K562 (cell line): ENCODE measurements at regions not wholly inside any gene's neighbourhood (a gene's known extent, or its start where the extent isn't known, plus 50 kb on each side); places are given as distances from the start of the nearest gene placed in this dataset.
A peak's percentile ranks its signal among the peaks of the same experiment; 100 is the strongest.

ENCODE experiments used
- ADNP ChIP-seq: fragments of 200-800 bp; sonication (Bioruptor generic); IDR thresholded peaks from 2 replicates; pipeline ENCODE4 v1.6.1; 2016; ENCODE audit warnings: missing genetic modification characterization, missing compliant biosample characterization
- CCNT2 ChIP-seq: IDR thresholded peaks from 2 replicates; pipeline ENCODE4 v1.6.1; 2011; ENCODE audit warnings: borderline replicate concordance, low read depth, mild to moderate bottlenecking, moderate library complexity, mixed read lengths, low read length; ENCODE audit not compliant: insufficient read length; ENCODE audit errors: extremely low read depth
- EWSR1 ChIP-seq: fragments of 450-650 bp; IDR thresholded peaks from 2 replicates; pipeline ENCODE4 v1.6.1; 2018; ENCODE audit warnings: borderline replicate concordance, mild to moderate bottlenecking, low read depth, moderate library complexity; ENCODE audit not compliant: partially characterized antibody
- FOXJ3 ChIP-seq: sonication (generic); formaldehyde crosslinking; IDR thresholded peaks from 2 replicates; pipeline ENCODE4 v1.4.0; 2020; ENCODE audit warnings: mild to moderate bottlenecking, missing genetic modification reagents
- FUS ChIP-seq: fragments of 200-400 bp; formaldehyde crosslinking; optimal IDR thresholded peaks from 2 replicates; pipeline ENCODE3; 2017; ENCODE audit warnings: low read depth, low read length
- JUNB ChIP-seq: fragments of 450-650 bp; formaldehyde crosslinking; conservative IDR thresholded peaks from 2 replicates; pipeline ENCODE4 v1.4.0; 2020; ENCODE audit warnings: mild to moderate bottlenecking
- KAT2B ChIP-seq: IDR thresholded peaks from one replicate; pipeline ENCODE4 v1.6.1; 2012; ENCODE audit warnings: low read depth, mild to moderate bottlenecking, control low read depth, inconsistent platforms, low read length, moderate library complexity
- KLF6 ChIP-seq: fragments of 250-450 bp; sonication (Bioruptor Pico); IDR thresholded peaks from 2 replicates; pipeline ENCODE4 v1.4.0; 2020; ENCODE audit warnings: mild to moderate bottlenecking, moderate library complexity, borderline replicate concordance
- MAFG ChIP-seq: fragments of 450-650 bp; conservative IDR thresholded peaks from 2 replicates; pipeline ENCODE4 v1.6.1; 2016; ENCODE audit warnings: missing genetic modification characterization, missing compliant biosample characterization
- MTA3 ChIP-seq: fragments of 450-650 bp; formaldehyde crosslinking; IDR thresholded peaks from 2 replicates; pipeline ENCODE4 v1.6.1; 2017; ENCODE audit warnings: mild to moderate bottlenecking, borderline replicate concordance
- MYNN ChIP-seq, 2 experiments: sonication (generic); formaldehyde crosslinking in 1 of 2; IDR thresholded peaks; 2 replicates each; pipeline versions ENCODE4 v1.5.0 to v1.6.1; 2016 to 2020; ENCODE audit warnings: antibody characterized with exemption in 1 of 2, missing genetic modification reagents in 1 of 2
- NONO ChIP-seq, 2 experiments: fragments of 200-400 bp in 1 of 2; fragments of 450-650 bp in 1 of 2; formaldehyde crosslinking in 1 of 2; IDR thresholded peaks; 2 replicates each; pipeline ENCODE4 v1.6.1; 2017; ENCODE audit warnings: low read depth in 2 of 2, mild to moderate bottlenecking in 2 of 2, moderate library complexity in 2 of 2, low read length in 1 of 2
- NR3C1 ChIP-seq: sonication (generic); formaldehyde crosslinking; IDR thresholded peaks from 2 replicates; pipeline ENCODE4 v1.8.1; 2022; ENCODE audit warnings: missing genetic modification reagents
- SP1 ChIP-seq: sonication (generic); formaldehyde crosslinking; IDR thresholded peaks from 2 replicates; pipeline ENCODE4 v1.8.1; 2022; ENCODE audit warnings: mild to moderate bottlenecking, missing genetic modification reagents
- TCF7L2 ChIP-seq: fragments of 150-350 bp; IDR thresholded peaks from 2 replicates; pipeline ENCODE4 v1.6.1; 2016; ENCODE audit warnings: low read depth, mild to moderate bottlenecking, low read length, moderate library complexity
- ZNF23 ChIP-seq: fragments of 250-450 bp; sonication (Bioruptor Pico); IDR thresholded peaks from 2 replicates; pipeline ENCODE4 v1.4.0; 2020; ENCODE audit warnings: mild to moderate bottlenecking
- ZNF274 ChIP-seq: IDR thresholded peaks from 2 replicates; pipeline ENCODE4 v1.6.1; 2011; ENCODE audit warnings: low read depth, mild to moderate bottlenecking, low read length, moderate library complexity, borderline replicate concordance
- ZNF445 ChIP-seq: fragments of 250-450 bp; sonication (Bioruptor Pico); IDR thresholded peaks from 2 replicates; pipeline ENCODE4 v1.4.0; 2020; ENCODE audit warnings: low read depth, mild to moderate bottlenecking, moderate library complexity
- TF ChIP-seq, protein P1 (sequence below): fragments of 250-450 bp; sonication (Bioruptor Pico); IDR thresholded peaks from 2 replicates; pipeline ENCODE4 v1.8.0; 2021; ENCODE audit warnings: moderate library complexity, mild to moderate bottlenecking, inconsistent platforms
- TF ChIP-seq, protein P2 (sequence below): sonication (generic); formaldehyde crosslinking; IDR thresholded peaks from 2 replicates; pipeline ENCODE4 v1.8.1; 2023; ENCODE audit warnings: mild to moderate bottlenecking, missing genetic modification reagents
- TF ChIP-seq, protein P3 (sequence below): sonication (generic); formaldehyde crosslinking; IDR thresholded peaks from 2 replicates; pipeline ENCODE4 v1.8.0; 2022; ENCODE audit warnings: mild to moderate bottlenecking, missing genetic modification reagents
- TF ChIP-seq, protein P4 (sequence below): fragments of 200-400 bp; formaldehyde crosslinking; IDR thresholded peaks from 2 replicates; pipeline ENCODE4 v1.6.1; 2017; ENCODE audit warnings: mild to moderate bottlenecking, low read depth, low read length, moderate library complexity

DNA sequence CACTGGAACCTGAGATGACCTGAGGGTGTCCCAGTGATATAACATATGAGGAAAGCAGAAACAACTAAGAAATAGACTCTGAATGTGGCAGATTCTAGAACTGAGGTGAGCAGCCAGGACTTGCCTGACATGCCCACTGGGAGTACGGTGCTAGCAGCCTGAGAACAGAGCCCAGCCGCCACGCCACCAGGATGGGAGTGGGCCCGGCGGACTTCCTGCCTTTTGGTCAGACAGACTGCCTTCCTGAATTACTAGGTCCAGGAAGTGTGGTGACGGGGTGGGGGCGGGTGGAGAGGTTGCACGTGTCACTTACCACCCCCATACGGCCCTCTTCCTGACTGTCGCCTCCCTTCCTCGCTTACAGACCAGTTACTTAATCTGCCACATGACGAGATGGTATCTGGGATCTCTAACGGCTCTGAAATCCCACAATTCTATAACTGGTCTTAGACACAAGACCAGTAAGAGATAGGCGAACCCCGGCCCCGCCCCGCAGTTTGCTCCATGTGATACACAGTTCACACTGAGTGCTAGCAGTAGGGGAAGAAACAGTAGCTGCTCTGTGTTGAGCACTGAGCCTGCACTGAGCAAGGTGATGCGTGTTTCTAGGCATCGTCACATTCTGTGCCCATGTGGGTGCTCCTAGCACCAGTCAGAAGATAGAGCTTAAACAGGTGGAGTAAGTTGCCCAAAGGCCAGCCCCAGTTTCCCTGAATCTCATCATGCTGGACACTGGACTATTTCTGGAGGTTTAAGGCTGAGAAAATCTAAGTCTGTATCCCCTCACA lies 95.7 kb downstream of the CPN2 start (continued):
- TF ChIP-seq CCNT2: peak; percentile 89
- TF ChIP-seq NR3C1: no peak
- TF ChIP-seq, protein P1, sequence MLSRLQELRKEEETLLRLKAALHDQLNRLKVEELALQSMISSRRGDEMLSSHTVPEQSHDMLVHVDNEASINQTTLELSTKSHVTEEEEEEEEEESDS (CRISPR knock-in tag): no peak
- no peak for TF ChIP-seq FOXJ3
- no peak for TF ChIP-seq ZNF274
- no peak for TF ChIP-seq JUNB (CRISPR knock-in tag)
- TF ChIP-seq ADNP (tag): peak; percentile 64
- TF ChIP-seq ZNF23 (CRISPR knock-in tag): no peak
- TF ChIP-seq ZNF445 (CRISPR knock-in tag): no peak
- TF ChIP-seq NONO (IDR thresholded peaks at IDR 0.05; ENCODE audit: low read depth in 2 of 2, low read length in 1 of 2): no peak
- TF ChIP-seq EWSR1: no peak
- no peak for TF ChIP-seq KAT2B
- TF ChIP-seq, protein P2, sequence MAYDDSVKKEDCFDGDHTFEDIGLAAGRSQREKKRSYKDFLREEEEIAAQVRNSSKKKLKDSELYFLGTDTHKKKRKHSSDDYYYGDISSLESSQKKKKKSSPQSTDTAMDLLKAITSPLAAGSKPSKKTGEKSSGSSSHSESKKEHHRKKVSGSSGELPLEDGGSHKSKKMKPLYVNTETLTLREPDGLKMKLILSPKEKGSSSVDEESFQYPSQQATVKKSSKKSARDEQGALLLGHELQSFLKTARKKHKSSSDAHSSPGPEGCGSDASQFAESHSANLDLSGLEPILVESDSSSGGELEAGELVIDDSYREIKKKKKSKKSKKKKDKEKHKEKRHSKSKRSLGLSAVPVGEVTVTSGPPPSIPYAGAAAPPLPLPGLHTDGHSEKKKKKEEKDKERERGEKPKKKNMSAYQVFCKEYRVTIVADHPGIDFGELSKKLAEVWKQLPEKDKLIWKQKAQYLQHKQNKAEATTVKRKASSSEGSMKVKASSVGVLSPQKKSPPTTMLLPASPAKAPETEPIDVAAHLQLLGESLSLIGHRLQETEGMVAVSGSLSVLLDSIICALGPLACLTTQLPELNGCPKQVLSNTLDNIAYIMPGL (CRISPR knock-in tag): 0 out of 2 replicates have a peak, but pooled peaks have one; percentile 0
- TF ChIP-seq MYNN (IDR thresholded peaks at IDR 0.05): peak; percentile 71
- no peak for TF ChIP-seq MYNN (CRISPR knock-in tag; IDR thresholded peaks at IDR 0.05)
- TF ChIP-seq, protein P3, sequence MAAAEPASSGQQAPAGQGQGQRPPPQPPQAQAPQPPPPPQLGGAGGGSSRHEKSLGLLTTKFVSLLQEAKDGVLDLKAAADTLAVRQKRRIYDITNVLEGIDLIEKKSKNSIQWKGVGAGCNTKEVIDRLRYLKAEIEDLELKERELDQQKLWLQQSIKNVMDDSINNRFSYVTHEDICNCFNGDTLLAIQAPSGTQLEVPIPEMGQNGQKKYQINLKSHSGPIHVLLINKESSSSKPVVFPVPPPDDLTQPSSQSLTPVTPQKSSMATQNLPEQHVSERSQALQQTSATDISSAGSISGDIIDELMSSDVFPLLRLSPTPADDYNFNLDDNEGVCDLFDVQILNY: no peak
- TF ChIP-seq, protein P4, sequence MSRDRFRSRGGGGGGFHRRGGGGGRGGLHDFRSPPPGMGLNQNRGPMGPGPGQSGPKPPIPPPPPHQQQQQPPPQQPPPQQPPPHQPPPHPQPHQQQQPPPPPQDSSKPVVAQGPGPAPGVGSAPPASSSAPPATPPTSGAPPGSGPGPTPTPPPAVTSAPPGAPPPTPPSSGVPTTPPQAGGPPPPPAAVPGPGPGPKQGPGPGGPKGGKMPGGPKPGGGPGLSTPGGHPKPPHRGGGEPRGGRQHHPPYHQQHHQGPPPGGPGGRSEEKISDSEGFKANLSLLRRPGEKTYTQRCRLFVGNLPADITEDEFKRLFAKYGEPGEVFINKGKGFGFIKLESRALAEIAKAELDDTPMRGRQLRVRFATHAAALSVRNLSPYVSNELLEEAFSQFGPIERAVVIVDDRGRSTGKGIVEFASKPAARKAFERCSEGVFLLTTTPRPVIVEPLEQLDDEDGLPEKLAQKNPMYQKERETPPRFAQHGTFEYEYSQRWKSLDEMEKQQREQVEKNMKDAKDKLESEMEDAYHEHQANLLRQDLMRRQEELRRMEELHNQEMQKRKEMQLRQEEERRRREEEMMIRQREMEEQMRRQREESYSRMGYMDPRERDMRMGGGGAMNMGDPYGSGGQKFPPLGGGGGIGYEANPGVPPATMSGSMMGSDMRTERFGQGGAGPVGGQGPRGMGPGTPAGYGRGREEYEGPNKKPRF: no peak
- no peak for TF ChIP-seq TCF7L2
- TF ChIP-seq SP1 (CRISPR knock-in tag): peak; percentile 81
- peak; percentile 43; the same call in 1 of the 2 replicates for TF ChIP-seq KLF6 (CRISPR knock-in tag)
- TF ChIP-seq MAFG (tag): no peak
- peak; percentile 90; the same call in 1 of the 2 replicates for TF ChIP-seq MTA3
- no peak for TF ChIP-seq FUS
